ENCODE measurements at regions not wholly inside any gene's neighbourhood (a gene's known extent, or its start where the extent isn't known, plus 50 kb on each side); places are given as distances from the start of the nearest gene placed in this dataset.

- TF ChIP-seq CTCF (IDR thresholded peaks at IDR 0.05), result no peak
- TF ChIP-seq POLR2A (IDR thresholded peaks at IDR 0.05), result no peak
Measured at GRCh38 chr17:69822314-69822875, 252.6 kb upstream of the KCNJ16 start.
